GM18498 (cell line): ENCODE measurements at regions not wholly inside any gene's neighbourhood (a gene's known extent, or its start where the extent isn't known, plus 50 kb on each side); places are given as distances from the start of the nearest gene placed in this dataset.
"Not testable (repeated sequence)": the region's sequence is repeated elsewhere in the genome, so short reads cannot be mapped to it uniquely, and the experiment has no call there.

ENCODE experiments used
- ATAC-seq: cut with Tn5 transposase; IDR thresholded peaks from one replicate; pipeline ENCODE4 v1.9.1; 2021; ENCODE audit warnings: mild to moderate bottlenecking, moderate library complexity; ENCODE audit not compliant: unreplicated experiment

GRCh38 chr6:128739112-128739511 lies 143.8 kb upstream of the LAMA2 start:
- ATAC-seq: no peak

GRCh38 chr6:128738112-128738511 lies 144.8 kb upstream of the LAMA2 start:
- ATAC-seq: peak; percentile 88

- ATAC-seq: no peak
Observed at GRCh38 chr6:128736780-128737179, 146.2 kb upstream of the LAMA2 start.

- ATAC-seq: peak; percentile 69
Observed at GRCh38 chr6:128731249-128732165, 151.4 kb upstream of the LAMA2 start.

GRCh38 chr6:128727500-128727899 lies 155.4 kb upstream of the LAMA2 start:
- no peak for ATAC-seq

- ATAC-seq: no peak
Observed at GRCh38 chr6:128725271-128726233, 157.4 kb upstream of the LAMA2 start.

- ATAC-seq: no peak
Observed at GRCh38 chr6:128724738-128725137, 158.2 kb upstream of the LAMA2 start.

GRCh38 chr6:128723667-128724066 lies 159.3 kb upstream of the LAMA2 start:
- no peak for ATAC-seq

GRCh38 chr6:128720891-128721290 lies 162.0 kb upstream of the LAMA2 start:
- ATAC-seq: no peak

GRCh38 chr6:128719786-128720185 lies 163.2 kb upstream of the LAMA2 start:
- no peak for ATAC-seq

GRCh38 chr6:128713461-128713860 lies 169.5 kb upstream of the LAMA2 start:
- ATAC-seq: no peak

- ATAC-seq: no peak
Observed at GRCh38 chr6:128712898-128713297, 170.0 kb upstream of the LAMA2 start.

GRCh38 chr6:128711149-128711548 lies 171.8 kb upstream of the LAMA2 start:
- ATAC-seq: no peak

GRCh38 chr6:128710315-128710714 lies 172.6 kb upstream of the LAMA2 start:
- no peak for ATAC-seq

- no peak for ATAC-seq
Observed at GRCh38 chr6:128704601-128705000, 178.3 kb upstream of the LAMA2 start.

GRCh38 chr6:128703794-128704193 lies 179.1 kb upstream of the LAMA2 start:
- ATAC-seq: not testable (repeated sequence)

- no peak for ATAC-seq
Observed at GRCh38 chr6:128696691-128697689, 176.6 kb upstream of the PTPRK start.

- ATAC-seq: peak; percentile 86
Observed at GRCh38 chr6:128694303-128695009, 174.1 kb upstream of the PTPRK start.

GRCh38 chr6:128690063-128690462 lies 169.7 kb upstream of the PTPRK start:
- ATAC-seq: no peak

GRCh38 chr6:128686084-128686483 lies 165.7 kb upstream of the PTPRK start:
- no peak for ATAC-seq
